B cell (primary cell): ENCODE measurements at regions not wholly inside any gene's neighbourhood (a gene's known extent, or its start where the extent isn't known, plus 50 kb on each side); places are given as distances from the start of the nearest gene placed in this dataset.

ENCODE experiments used
- ATAC-seq: fragments of 200-7000 bp; cut with Tn5 transposase; one replicate; pipeline ENCODE4 v1.10.0; 2021; ENCODE audit warnings: low read depth, mild to moderate bottlenecking, moderate number of reproducible peaks, moderate library complexity
- CTCF ChIA-PET: fragments of 350-600 bp; sonication (Branson Sonifier 250); formaldehyde crosslinking; loops from one replicate; lab custom pipeline; 2021; ENCODE audit warnings: antibody characterized with exemption, inconsistent platforms; lab: Charles Lee
- POLR2A ChIA-PET: fragments of 350-600 bp; sonication (Branson Sonifier 250); formaldehyde crosslinking; loops from one replicate; lab custom pipeline; 2021; ENCODE audit warnings: antibody characterized with exemption; lab: Charles Lee
- DNase-seq: peaks from one replicate; pipeline ENCODE4 v3.0.0; 2013
- H2AFZ ChIP-seq: 2 replicates; pipeline ENCODE4 v1.6.1; 2012; ENCODE audit warnings: mild to moderate bottlenecking, low read depth, low read length; ENCODE audit not compliant: insufficient read depth, poor library complexity, severe bottlenecking
- H3K27ac ChIP-seq, 2 donors: 1 replicate in 1 of 2; 2 replicates in 1 of 2; pipeline ENCODE4 v1.5.1; 2012 to 2013; ENCODE audit warnings: low read length in 2 of 2, mild to moderate bottlenecking in 2 of 2, moderate library complexity in 1 of 2
- H3K27me3 ChIP-seq, 4 experiments: fragments of 200-600 bp in 1 of 4; sonication (generic) in 1 of 4; replicated peaks in 1 of 4; 1 replicate in 2 of 4; 2 replicates in 2 of 4; pipeline versions ENCODE4 v1.6.1 to v1.7.0; 2013 to 2016; ENCODE audit warnings: low read length in 3 of 4, mild to moderate bottlenecking in 2 of 4, mixed read lengths in 1 of 4, moderate library complexity in 1 of 4; ENCODE audit not compliant: insufficient read depth in 4 of 4, control insufficient read depth in 3 of 4; ENCODE audit errors: control extremely low read depth in 1 of 4
- H3K36me3 ChIP-seq, 2 experiments: replicated peaks in 1 of 2; 1 replicate in 1 of 2; 2 replicates in 1 of 2; pipeline versions ENCODE4 v1.6.1 to v1.7.1; 2013; ENCODE audit warnings: low read length in 1 of 2; ENCODE audit not compliant: insufficient read depth in 2 of 2, control insufficient read depth in 1 of 2; ENCODE audit errors: control extremely low read depth in 1 of 2, extremely low read depth in 1 of 2
- H3K4me1 ChIP-seq, 2 donors: fragments of 200-600 bp in 1 of 2; sonication (generic) in 1 of 2; 1 replicate in 1 of 2; 2 replicates in 1 of 2; pipeline versions ENCODE4 v1.5.1 to v1.6.1; 2013 to 2017; ENCODE audit warnings: low read length in 2 of 2; ENCODE audit not compliant: control insufficient read depth in 2 of 2, insufficient read depth in 2 of 2
- H3K4me2 ChIP-seq: replicated peaks from 2 replicates; pipeline ENCODE3; 2012; ENCODE audit warnings: mild to moderate bottlenecking, low read depth, low read length; ENCODE audit not compliant: poor library complexity, severe bottlenecking
- H3K4me3 ChIP-seq, 5 experiments: fragments of 200-600 bp in 1 of 5; sonication (generic) in 1 of 5; 1 replicate in 3 of 5; 2 replicates in 2 of 5; pipeline versions ENCODE4 v1.5.1 to v1.7.0; 2011 to 2016; ENCODE audit warnings: low read length in 4 of 5, mild to moderate bottlenecking in 4 of 5, low read depth in 2 of 5, control low read depth in 1 of 5, moderate library complexity in 1 of 5; ENCODE audit not compliant: insufficient read depth in 1 of 5; ENCODE audit errors: control extremely low read depth in 1 of 5, extremely low read depth in 1 of 5
- H3K79me2 ChIP-seq: fragments of 200-600 bp; sonication (generic); one replicate; pipeline ENCODE4 v1.6.0; 2016; ENCODE audit warnings: low read length; ENCODE audit not compliant: control insufficient read depth, insufficient read depth
- H3K9ac ChIP-seq: fragments of 200-600 bp; sonication (generic); 2 replicates; pipeline ENCODE4 v1.6.1; 2017; ENCODE audit warnings: mild to moderate bottlenecking, low read length, moderate library complexity
- H3K9me3 ChIP-seq, 3 donors: one replicate each; pipeline versions ENCODE4 v1.6.1 to v1.7.1; 2013; ENCODE audit warnings: low read length in 2 of 3; ENCODE audit not compliant: control insufficient read depth in 2 of 3, insufficient read depth in 1 of 3; ENCODE audit errors: control extremely low read depth in 1 of 3
- H4K20me1 ChIP-seq: 2 replicates; pipeline ENCODE4 v1.6.0; 2012; ENCODE audit warnings: mild to moderate bottlenecking, low read length; ENCODE audit not compliant: insufficient read depth, control insufficient read depth, poor library complexity, severe bottlenecking
- H3K27ac Mint-ChIP-seq: one replicate; pipeline ENCODE4 v1.8.0; 2021; ENCODE audit warnings: mixed read lengths
- H3K27me3 Mint-ChIP-seq: one replicate; pipeline ENCODE4 v1.8.0; 2021; ENCODE audit warnings: mixed read lengths
- H3K4me1 Mint-ChIP-seq: one replicate; pipeline ENCODE4 v1.8.0; 2021; ENCODE audit warnings: mixed read lengths
- H3K4me3 Mint-ChIP-seq: one replicate; pipeline ENCODE4 v1.8.0; 2021; ENCODE audit warnings: mixed read lengths
- H3K9me3 Mint-ChIP-seq: one replicate; pipeline ENCODE4 v1.8.0; 2022; ENCODE audit warnings: mixed read lengths; ENCODE audit not compliant: insufficient read depth
- EZH2 ChIP-seq: IDR thresholded peaks from 2 replicates; pipeline ENCODE4 v1.6.1; 2012; ENCODE audit warnings: borderline replicate concordance, low read depth, mild to moderate bottlenecking, moderate library complexity, low read length; ENCODE audit not compliant: insufficient read depth, poor library complexity, severe bottlenecking
- WGBS: methylation state at CpG from one replicate; pipeline ENCODE4 v1.1.5; 2013; ENCODE audit warnings: missing lambda C conversion rate; ENCODE audit not compliant: insufficient coverage; 5-methylcytosine and 5-hydroxymethylcytosine counted together
- intact Hi-C: fragments of 100-400 bp; cut with micrococcal nuclease; formaldehyde crosslinking; loops from one replicate; pipeline ENCODE4 v1.10.0; 2022
- TF ChIP-seq, protein P1 (sequence below): fragments of 200-600 bp; IDR thresholded peaks from one replicate; pipeline ENCODE4 v1.8.0; 2022; ENCODE audit warnings: antibody characterized with exemption, mild to moderate bottlenecking

DNA sequence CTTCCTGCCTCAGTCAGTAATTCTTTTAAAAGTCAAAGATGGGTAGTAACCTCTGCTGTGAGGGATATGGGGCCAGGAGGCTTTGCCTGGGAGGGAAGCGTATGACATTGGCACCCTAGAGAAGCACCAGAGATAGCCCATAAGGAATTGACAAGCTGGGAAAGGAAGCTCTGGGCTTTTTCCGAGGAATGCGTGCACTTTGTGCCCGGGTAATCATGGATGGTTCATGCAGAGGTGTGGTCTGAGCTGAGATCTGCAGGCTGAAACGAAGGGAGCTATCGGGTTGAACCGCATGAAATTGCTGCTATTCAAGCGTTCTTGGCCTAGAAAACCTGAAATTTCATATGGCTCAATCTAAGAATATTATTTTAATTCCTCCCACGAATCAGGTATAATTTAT lies 127.7 kb upstream of the TLE3 start:
- ATAC-seq (no peak), DNase-seq (no peak)
- TF ChIP-seq, protein P1, sequence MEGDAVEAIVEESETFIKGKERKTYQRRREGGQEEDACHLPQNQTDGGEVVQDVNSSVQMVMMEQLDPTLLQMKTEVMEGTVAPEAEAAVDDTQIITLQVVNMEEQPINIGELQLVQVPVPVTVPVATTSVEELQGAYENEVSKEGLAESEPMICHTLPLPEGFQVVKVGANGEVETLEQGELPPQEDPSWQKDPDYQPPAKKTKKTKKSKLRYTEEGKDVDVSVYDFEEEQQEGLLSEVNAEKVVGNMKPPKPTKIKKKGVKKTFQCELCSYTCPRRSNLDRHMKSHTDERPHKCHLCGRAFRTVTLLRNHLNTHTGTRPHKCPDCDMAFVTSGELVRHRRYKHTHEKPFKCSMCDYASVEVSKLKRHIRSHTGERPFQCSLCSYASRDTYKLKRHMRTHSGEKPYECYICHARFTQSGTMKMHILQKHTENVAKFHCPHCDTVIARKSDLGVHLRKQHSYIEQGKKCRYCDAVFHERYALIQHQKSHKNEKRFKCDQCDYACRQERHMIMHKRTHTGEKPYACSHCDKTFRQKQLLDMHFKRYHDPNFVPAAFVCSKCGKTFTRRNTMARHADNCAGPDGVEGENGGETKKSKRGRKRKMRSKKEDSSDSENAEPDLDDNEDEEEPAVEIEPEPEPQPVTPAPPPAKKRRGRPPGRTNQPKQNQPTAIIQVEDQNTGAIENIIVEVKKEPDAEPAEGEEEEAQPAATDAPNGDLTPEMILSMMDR: no peak
- no peak for TF ChIP-seq EZH2
- Mint-ChIP-seq H3K27me3 (no peaks in the 10 kb centered on the region), H3K27ac (no peak overlapping the region), H3K9me3 (peaks cover 6% of the 10 kb centered on the region), H3K4me3 (no peak overlapping the region), H3K4me1 (peaks cover 13% of the 10 kb centered on the region)
- no peaks in the 10 kb centered on the region for H3K36me3 ChIP-seq
- H3K9me3 ChIP-seq: peaks cover 2 to 6% (median 3%) of the 10 kb centered on the region in 3 donors
- H3K4me2 ChIP-seq: no peak overlapping the region
- no peak overlapping the region for H3K4me3 ChIP-seq
- intact Hi-C loops: no loop called here
- H4K20me1 ChIP-seq: no peaks in the 10 kb centered on the region
- no peaks in the 10 kb centered on the region for H3K79me2 ChIP-seq
- H3K4me1 ChIP-seq: peaks cover 6 to 13% of the 10 kb centered on the region in 2 donors
- ChIA-PET POLR2A (no interaction called here), CTCF (no interaction called here)
- H3K27me3 ChIP-seq: no peaks in the 10 kb centered on the region
- H3K27ac ChIP-seq: no peak overlapping the region
- H2AFZ ChIP-seq: no peak overlapping the region
- H3K9ac ChIP-seq: no peak overlapping the region
- WGBS: 96% methylated on average over 4 of the region's 9 CpGs

DNA sequence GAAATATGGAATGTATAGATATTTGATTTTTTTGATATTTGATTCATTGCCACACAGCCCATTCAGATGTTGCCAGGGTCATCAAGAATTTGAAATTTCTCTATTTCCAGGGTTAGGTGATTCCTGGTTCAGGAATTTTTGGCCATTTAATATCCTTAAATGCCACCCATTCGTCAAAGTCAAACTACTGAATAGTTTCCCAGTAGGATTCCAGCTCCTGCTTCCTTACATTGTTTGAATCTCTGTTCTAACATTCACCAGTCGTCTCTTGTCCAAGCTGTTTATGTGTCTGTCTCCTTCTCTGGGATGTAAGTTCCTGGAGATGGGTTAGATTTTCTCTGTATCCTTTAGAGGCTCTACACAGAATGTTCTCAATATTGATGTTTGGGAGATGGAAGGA lies 124.9 kb upstream of the TLE3 start:
- Mint-ChIP-seq H3K4me3 (no peak overlapping the region), H3K27ac (no peak overlapping the region), H3K27me3 (no peaks in the 10 kb centered on the region), H3K9me3 (no peaks in the 10 kb centered on the region), H3K4me1 (peaks cover 22% of the 10 kb centered on the region)
- H3K36me3 ChIP-seq: no peaks in the 10 kb centered on the region
- H3K27ac ChIP-seq: no peak overlapping the region
- no peaks in the 10 kb centered on the region for H3K27me3 ChIP-seq
- 100% methylated on average over 1 of the region's 2 CpGs for WGBS
- no peaks in the 10 kb centered on the region for H4K20me1 ChIP-seq
- H3K79me2 ChIP-seq: no peaks in the 10 kb centered on the region
- H3K9me3 ChIP-seq: no peaks in the 10 kb centered on the region
- no peak for TF ChIP-seq EZH2
- TF ChIP-seq, protein P1: no peak
- no peak overlapping the region for H3K4me2 ChIP-seq
- no peak overlapping the region for H2AFZ ChIP-seq
- POLR2A ChIA-PET: no interaction called here
- intact Hi-C loops: no loop called here
- no peak overlapping the region for H3K4me3 ChIP-seq
- H3K9ac ChIP-seq: no peak overlapping the region
- peaks cover 12 to 22% of the 10 kb centered on the region in 2 donors for H3K4me1 ChIP-seq
- no peak for ATAC-seq
- CTCF ChIA-PET: no interaction called here
- no peak for DNase-seq
